ENCODE measurements at regions not wholly inside any gene's neighbourhood (a gene's known extent, or its start where the extent isn't known, plus 50 kb on each side); places are given as distances from the start of the nearest gene placed in this dataset.

DNA sequence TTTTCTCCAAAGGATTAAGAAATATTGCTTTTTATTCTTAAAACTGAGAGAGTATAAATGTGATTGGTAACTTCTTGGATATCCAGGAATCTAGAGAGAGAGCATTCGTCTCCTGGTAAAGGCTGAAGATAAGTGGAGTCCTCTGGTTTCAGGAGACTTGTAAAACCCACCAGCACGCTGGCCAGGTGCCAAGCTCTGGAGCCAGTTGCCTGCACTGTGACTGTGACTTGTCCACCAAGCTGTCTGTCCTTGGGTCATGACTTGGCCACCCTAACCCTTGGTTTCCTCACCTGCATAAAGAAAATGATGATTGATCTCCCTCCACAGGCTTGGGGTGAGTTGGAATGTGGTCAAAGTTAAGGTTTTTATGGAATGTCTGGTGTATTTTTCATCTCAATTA is 185.4 kb upstream of the NCKAP5 start:
- no peak for TF ChIP-seq ESRRG (CRISPR knock-in tag; IDR thresholded peaks at IDR 0.05)
- TF ChIP-seq, protein P1, sequence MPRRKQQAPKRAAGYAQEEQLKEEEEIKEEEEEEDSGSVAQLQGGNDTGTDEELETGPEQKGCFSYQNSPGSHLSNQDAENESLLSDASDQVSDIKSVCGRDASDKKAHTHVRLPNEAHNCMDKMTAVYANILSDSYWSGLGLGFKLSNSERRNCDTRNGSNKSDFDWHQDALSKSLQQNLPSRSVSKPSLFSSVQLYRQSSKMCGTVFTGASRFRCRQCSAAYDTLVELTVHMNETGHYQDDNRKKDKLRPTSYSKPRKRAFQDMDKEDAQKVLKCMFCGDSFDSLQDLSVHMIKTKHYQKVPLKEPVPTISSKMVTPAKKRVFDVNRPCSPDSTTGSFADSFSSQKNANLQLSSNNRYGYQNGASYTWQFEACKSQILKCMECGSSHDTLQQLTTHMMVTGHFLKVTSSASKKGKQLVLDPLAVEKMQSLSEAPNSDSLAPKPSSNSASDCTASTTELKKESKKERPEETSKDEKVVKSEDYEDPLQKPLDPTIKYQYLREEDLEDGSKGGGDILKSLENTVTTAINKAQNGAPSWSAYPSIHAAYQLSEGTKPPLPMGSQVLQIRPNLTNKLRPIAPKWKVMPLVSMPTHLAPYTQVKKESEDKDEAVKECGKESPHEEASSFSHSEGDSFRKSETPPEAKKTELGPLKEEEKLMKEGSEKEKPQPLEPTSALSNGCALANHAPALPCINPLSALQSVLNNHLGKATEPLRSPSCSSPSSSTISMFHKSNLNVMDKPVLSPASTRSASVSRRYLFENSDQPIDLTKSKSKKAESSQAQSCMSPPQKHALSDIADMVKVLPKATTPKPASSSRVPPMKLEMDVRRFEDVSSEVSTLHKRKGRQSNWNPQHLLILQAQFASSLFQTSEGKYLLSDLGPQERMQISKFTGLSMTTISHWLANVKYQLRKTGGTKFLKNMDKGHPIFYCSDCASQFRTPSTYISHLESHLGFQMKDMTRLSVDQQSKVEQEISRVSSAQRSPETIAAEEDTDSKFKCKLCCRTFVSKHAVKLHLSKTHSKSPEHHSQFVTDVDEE (CRISPR knock-in tag; IDR thresholded peaks at IDR 0.05), result no peak
- no peak for TF ChIP-seq ISL1 (CRISPR knock-in tag; IDR thresholded peaks at IDR 0.05)

All from SK-N-SH treated with all-trans-retinoic acid at 6 μM for 48 hours (cell line).